Natural killer cell (primary cell): ENCODE measurements at regions not wholly inside any gene's neighbourhood (a gene's known extent, or its start where the extent isn't known, plus 50 kb on each side); places are given as distances from the start of the nearest gene placed in this dataset.

Experiments used
- ATAC-seq, 3 donors: fragments of 150-1000 bp in 2 of 3; fragments of 200-7000 bp in 1 of 3; cut with Tn5 transposase; 1 replicate in 1 of 3; 2 replicates in 2 of 3; pipeline ENCODE4 v1.10.0; 2021; ENCODE audit warnings: mild to moderate bottlenecking in 2 of 3, moderate library complexity in 2 of 3
- DNase-seq, 2 donors: peaks; one replicate each; pipeline versions ENCODE4 v3.0.0 to v3.0.0-alpha.2; 2013 to 2021; ENCODE audit warnings: mixed read lengths in 1 of 2
- H3K27ac ChIP-seq: one replicate; pipeline ENCODE4 v1.5.1; 2013; ENCODE audit warnings: mild to moderate bottlenecking, low read length
- H3K27me3 ChIP-seq: one replicate; pipeline ENCODE4 v1.6.1; 2013; ENCODE audit warnings: low read length; ENCODE audit not compliant: control insufficient read depth, insufficient read depth
- H3K36me3 ChIP-seq: one replicate; pipeline ENCODE4 v1.6.1; 2013; ENCODE audit warnings: low read length; ENCODE audit not compliant: control insufficient read depth, insufficient read depth
- H3K4me1 ChIP-seq: one replicate; pipeline ENCODE4 v1.6.1; 2013; ENCODE audit warnings: low read length; ENCODE audit not compliant: control insufficient read depth, insufficient read depth
- H3K4me3 ChIP-seq: one replicate; pipeline ENCODE4 v1.5.1; 2013; ENCODE audit warnings: low read length
- H3K9me3 ChIP-seq: one replicate; pipeline ENCODE4 v1.6.1; 2013; ENCODE audit warnings: low read length; ENCODE audit not compliant: control insufficient read depth, insufficient read depth
- H3K27ac Mint-ChIP-seq, 2 donors: one replicate each; pipeline ENCODE4 v1.8.0; 2022; ENCODE audit warnings: mild to moderate bottlenecking in 2 of 2, mixed read lengths in 2 of 2, moderate library complexity in 1 of 2
- H3K27me3 Mint-ChIP-seq, 2 donors: one replicate each; pipeline ENCODE4 v1.8.0; 2022; ENCODE audit warnings: low read depth in 2 of 2, mixed read lengths in 2 of 2
- H3K36me3 Mint-ChIP-seq: one replicate; pipeline ENCODE4 v1.8.0; 2022; ENCODE audit warnings: mixed read lengths
- H3K4me1 Mint-ChIP-seq, 2 donors: one replicate each; pipeline ENCODE4 v1.8.0; 2022; ENCODE audit warnings: mixed read lengths in 2 of 2
- H3K4me3 Mint-ChIP-seq: one replicate; pipeline ENCODE4 v1.8.0; 2022; ENCODE audit warnings: mild to moderate bottlenecking, moderate library complexity, mixed read lengths
- H3K9me3 Mint-ChIP-seq, 2 donors: one replicate each; pipeline ENCODE4 v1.8.0; 2022; ENCODE audit warnings: mixed read lengths in 2 of 2
- CTCF ChIP-seq: fragments of 200-600 bp; IDR thresholded peaks from one replicate; pipeline ENCODE4 v1.8.0; 2022; ENCODE audit warnings: antibody characterized with exemption
- WGBS: methylation state at CpG from one replicate; pipeline ENCODE4 v1.1.7; 2013; ENCODE audit warnings: missing lambda C conversion rate; ENCODE audit not compliant: insufficient coverage; 5-methylcytosine and 5-hydroxymethylcytosine counted together
- intact Hi-C: fragments of 100-400 bp; cut with micrococcal nuclease; formaldehyde crosslinking; loops from one replicate; pipeline ENCODE4 v1.14.2; 2022

DNA sequence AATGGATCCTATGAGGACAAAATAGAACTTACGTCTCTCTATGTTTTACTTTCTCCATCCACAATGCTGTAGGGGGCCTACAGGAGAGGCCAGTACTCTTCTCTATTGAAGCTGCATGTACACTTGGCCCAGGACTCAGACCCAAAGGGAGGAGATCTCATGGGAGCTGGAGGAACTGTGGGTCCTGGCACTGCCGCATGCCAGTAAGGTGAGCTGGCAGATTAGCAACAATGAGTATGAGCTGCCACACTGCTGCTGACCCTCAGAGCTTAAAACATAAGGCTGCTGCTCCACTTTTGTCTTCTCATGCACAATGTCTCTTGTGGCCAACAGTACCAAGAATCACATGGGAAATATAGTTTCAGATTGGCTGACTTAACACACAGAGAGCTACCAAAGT, 57.8 kb upstream of the TBC1D5 start:
- H3K27me3 ChIP-seq: no peaks in the 10 kb centered on the region
- ATAC-seq (no peak), DNase-seq (no peak)
- intact Hi-C loops: no loop called here
- no peak overlapping the region for H3K27ac Mint-ChIP-seq
- no peak overlapping the region for H3K4me3 Mint-ChIP-seq
- 91% methylated on average over 2 of the region's 2 CpGs for WGBS
- no peaks in the 10 kb centered on the region for H3K36me3 Mint-ChIP-seq
- no peaks in the 10 kb centered on the region for H3K9me3 Mint-ChIP-seq
- H3K4me1 Mint-ChIP-seq: no peaks in the 10 kb centered on the region
- H3K4me3 ChIP-seq: no peak overlapping the region
- H3K4me1 ChIP-seq: no peaks in the 10 kb centered on the region
- H3K36me3 ChIP-seq: no peaks in the 10 kb centered on the region
- peaks cover 0 to 2% of the 10 kb centered on the region in 2 donors for H3K27me3 Mint-ChIP-seq
- no peak overlapping the region for H3K27ac ChIP-seq
- no peak for TF ChIP-seq CTCF
- H3K9me3 ChIP-seq: no peaks in the 10 kb centered on the region

DNA sequence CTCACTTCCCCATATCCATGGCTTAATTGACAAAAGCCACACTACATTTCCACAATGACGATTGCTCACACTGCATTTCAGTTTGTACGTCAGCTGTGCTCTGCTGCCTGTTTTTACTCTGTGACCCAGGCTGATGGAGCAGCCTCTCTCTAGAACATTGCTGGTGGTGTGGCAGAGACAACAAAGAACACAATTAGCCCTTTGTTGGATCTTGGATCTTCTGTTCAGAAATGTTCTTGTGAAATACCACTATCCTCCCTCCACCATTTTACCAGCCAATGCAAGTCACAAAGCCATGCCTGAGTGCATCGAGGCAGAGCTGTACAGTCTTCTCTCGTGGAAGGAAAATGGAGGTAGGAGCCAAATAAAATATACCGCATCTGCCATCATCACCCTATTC, 56.9 kb upstream of the TBC1D5 start:
- no peaks in the 10 kb centered on the region for H3K4me1 Mint-ChIP-seq
- peaks cover 0 to 2% of the 10 kb centered on the region in 2 donors for H3K27me3 Mint-ChIP-seq
- 96% methylated on average over 5 of the region's 5 CpGs for WGBS
- DNase-seq: no peak
- no peaks in the 10 kb centered on the region for H3K36me3 Mint-ChIP-seq
- Histone ChIP-seq H3K36me3 (no peaks in the 10 kb centered on the region), H3K4me3 (no peak overlapping the region), H3K4me1 (no peaks in the 10 kb centered on the region), H3K27me3 (no peaks in the 10 kb centered on the region), H3K9me3 (no peaks in the 10 kb centered on the region), H3K27ac (no peak overlapping the region)
- H3K9me3 Mint-ChIP-seq: no peaks in the 10 kb centered on the region
- intact Hi-C loops: no loop called here
- no peak overlapping the region for H3K4me3 Mint-ChIP-seq
- TF ChIP-seq CTCF: no peak
- H3K27ac Mint-ChIP-seq: no peak overlapping the region
- ATAC-seq: no peak

DNA sequence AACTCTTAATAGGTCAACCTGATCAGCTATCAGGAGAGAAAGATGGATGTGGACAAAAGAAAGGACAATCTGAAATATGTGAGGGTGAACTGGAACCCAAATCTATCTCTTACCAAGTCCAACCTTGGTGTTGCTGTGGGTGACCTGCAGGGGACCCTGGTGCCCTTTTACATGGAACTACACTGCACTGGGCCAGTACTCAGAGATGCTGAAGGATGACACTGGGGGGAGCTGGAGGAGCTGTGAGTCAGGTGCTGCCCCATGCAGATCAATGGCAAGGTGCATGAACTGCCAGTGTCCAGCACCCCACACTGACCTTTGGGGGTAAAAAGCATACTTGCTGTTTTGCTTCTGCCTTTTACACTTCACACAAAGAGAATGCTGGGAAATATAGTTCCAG, 55.6 kb upstream of the TBC1D5 start:
- Histone ChIP-seq H3K4me1 (no peaks in the 10 kb centered on the region), H3K9me3 (no peaks in the 10 kb centered on the region), H3K4me3 (no peak overlapping the region), H3K27me3 (no peaks in the 10 kb centered on the region), H3K36me3 (no peaks in the 10 kb centered on the region), H3K27ac (no peak overlapping the region)
- TF ChIP-seq CTCF: no peak
- Mint-ChIP-seq H3K9me3 (no peaks in the 10 kb centered on the region), H3K27me3 (peaks cover 0 to 2% of the 10 kb centered on the region in 2 donors), H3K4me3 (no peak overlapping the region), H3K27ac (no peak overlapping the region), H3K36me3 (peaks cover 4% of the 10 kb centered on the region), H3K4me1 (no peaks in the 10 kb centered on the region)
- intact Hi-C loops: no loop called here
- ATAC-seq (no peak), DNase-seq (no peak)

GRCh38 chr3:17795711-17796110, 53.3 kb upstream of the TBC1D5 start:
- H3K36me3 Mint-ChIP-seq: peaks cover 17% of the 10 kb centered on the region
- H3K27ac Mint-ChIP-seq: no peak overlapping the region
- 82% methylated on average over 2 of the region's 3 CpGs for WGBS
- H3K4me1 Mint-ChIP-seq: no peaks in the 10 kb centered on the region
- Histone ChIP-seq H3K4me3 (no peak overlapping the region), H3K4me1 (no peaks in the 10 kb centered on the region), H3K36me3 (no peaks in the 10 kb centered on the region), H3K9me3 (no peaks in the 10 kb centered on the region), H3K27ac (no peak overlapping the region), H3K27me3 (no peaks in the 10 kb centered on the region)
- no peak for TF ChIP-seq CTCF
- intact Hi-C loops: no loop called here
- H3K9me3 Mint-ChIP-seq: peaks cover 0 to 7% of the 10 kb centered on the region in 2 donors
- peaks cover 6 to 7% of the 10 kb centered on the region in 2 donors for H3K27me3 Mint-ChIP-seq
- ATAC-seq: no peak
- no peak for DNase-seq
- H3K4me3 Mint-ChIP-seq: no peak overlapping the region
